NCI-H2107 (cell line): ENCODE measurements at regions not wholly inside any gene's neighbourhood (a gene's known extent, or its start where the extent isn't known, plus 50 kb on each side); places are given as distances from the start of the nearest gene placed in this dataset.

Source experiments
- DNase-seq: peaks from one replicate; lab custom pipeline; 2025; lab: John Stamatoyannopoulos, UW

DNA sequence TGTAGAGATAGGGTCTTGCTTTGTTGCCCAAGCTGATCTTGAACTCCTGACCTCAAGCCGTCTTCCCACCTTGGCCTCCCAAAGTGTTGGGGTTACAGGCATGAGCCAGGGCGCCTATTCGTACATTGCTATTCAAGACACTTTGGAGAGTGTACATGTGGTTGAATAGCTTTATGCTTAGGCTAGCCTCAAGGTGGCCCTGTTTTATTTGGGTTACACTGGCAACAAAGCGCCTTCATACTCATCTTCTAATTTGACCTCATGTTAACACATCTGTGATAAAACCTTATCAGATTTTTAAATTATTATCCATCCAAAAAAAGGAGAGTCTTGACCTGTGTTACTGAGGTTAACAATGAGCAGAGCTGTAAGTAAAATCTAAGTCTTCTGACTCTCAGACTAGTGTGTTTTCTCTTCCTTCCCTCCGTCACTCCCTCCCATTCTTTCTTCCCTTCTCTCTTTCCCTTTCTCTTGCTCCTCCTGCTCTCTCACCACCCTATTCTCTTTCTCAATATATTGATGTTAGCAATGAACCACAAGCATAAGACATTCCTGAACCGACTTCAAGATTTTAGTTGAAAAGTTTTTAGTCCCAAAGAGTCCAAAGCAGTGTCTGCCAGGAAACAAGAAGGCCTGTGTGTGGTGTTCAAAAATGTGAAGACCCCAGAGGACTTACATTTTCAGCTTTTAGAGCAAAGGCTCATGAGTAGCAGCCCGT lies 603.7 kb upstream of the CFAP20DC start:
- DNase-seq, result no peak

DNA sequence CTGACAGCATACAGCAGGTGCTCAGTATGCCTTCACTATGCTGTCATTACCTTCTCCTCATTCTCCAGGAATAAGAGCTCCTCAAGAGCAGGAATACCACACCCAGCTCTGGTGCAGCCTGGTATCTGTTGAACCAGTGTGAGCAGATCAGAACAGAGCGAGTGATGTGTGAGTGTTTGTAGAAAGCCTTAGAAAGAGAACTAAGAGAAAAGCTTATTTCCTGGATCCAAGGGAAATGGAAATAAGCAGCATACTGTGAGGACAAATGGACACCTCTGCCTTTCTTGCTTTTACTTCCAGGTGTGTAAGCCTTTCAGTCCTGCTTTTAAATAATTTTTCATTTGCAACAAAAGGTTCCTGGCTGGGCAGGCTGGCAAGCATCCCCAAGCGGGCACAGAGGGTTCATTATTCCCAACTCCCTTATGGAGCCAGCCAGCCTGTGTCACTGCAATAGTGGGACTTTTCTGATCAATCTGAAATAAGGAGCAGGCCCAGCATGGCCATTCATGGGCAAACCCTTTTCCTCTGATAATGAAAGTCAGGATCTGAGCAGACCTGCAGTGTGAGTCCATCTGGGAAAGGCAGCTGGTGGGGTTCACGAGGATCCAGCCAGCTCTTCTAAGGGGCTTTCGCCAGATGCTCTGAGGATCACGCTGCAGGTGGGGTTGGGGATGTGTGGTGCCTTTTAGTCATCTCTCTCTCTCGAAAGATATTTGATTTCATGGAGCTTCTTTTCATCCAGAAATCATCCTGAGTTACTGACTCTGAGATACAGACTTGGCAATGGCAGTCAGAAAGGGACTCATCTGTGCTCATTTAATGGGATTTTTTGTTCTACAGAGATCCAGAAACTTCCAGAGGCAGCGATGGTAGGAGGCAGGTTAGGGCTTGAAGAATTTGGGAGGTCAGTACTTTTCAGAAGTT lies 594.9 kb upstream of the CFAP20DC start:
- DNase-seq, result no peak

DNA sequence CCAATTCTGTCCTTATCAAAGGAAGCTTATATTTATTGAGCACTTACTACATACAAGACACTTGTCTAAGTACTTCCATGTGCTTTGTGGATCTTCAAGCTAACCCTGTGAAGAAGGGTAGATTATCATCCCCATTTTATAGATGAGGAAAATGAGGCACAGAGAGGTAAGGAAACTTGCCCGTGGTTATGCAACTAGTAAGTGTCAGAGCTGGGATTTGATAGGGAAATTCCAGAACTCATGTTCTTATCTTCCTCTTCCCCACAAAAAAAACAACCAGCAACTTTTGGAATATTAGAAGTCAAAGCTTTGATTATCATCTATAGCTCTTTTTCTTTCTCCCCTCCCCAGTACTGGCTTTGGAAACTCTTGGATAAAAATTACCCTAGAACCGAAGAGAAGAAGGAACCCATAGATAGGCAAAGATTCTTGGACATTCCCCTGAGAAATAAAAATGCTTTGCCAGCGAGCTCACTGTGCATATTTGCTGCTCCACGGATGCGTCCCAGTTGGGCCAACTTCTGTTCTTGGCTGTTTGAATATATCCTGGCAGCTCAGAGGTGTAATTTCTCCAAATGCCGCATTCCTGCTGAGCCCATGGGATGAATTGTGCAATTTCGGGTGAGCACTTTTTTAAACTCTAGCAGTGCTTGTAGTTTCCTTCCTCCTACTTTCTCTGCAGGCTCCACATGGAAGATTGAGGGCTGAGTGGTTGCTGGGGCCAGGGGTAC lies 591.5 kb upstream of the CFAP20DC start:
- DNase-seq, result no peak

DNA sequence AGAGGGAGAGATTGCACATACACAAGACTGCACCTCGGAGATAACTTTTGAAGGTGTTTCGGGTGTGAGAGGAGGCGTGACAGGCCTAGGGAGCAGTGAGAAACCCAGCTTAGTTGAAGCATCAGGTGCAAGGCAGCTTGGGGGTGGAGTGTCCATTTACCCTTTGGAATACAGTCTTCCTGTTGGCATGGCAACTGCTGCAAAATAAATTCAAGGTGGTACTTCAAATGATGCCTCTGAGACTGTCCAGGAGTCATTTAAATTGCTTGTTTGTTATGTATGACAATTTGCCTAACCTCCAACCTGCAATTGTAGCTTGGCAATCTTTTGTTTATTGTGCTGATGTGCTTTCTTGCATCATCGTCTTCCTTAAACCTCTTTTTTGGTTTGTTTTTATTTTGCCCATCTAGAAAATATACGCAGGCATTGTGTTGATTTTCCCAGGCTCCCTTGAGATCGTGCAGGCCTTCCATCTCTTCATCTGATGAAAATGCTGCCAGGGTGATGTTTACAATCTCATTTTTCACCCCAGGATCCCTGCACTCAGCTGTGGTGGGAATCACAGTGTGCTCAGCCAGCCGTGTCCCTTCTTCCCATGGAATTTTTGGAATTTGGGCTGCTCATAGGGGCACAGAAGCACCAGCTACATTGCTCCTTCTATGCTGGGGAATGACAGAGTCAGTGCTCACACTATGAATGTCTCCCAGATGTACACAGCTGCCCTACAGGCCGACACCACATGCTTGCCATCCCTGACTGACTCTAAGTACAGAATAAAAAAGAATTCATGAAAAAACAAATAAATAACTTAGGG lies 583.1 kb upstream of the CFAP20DC start:
- DNase-seq, result no peak

DNA sequence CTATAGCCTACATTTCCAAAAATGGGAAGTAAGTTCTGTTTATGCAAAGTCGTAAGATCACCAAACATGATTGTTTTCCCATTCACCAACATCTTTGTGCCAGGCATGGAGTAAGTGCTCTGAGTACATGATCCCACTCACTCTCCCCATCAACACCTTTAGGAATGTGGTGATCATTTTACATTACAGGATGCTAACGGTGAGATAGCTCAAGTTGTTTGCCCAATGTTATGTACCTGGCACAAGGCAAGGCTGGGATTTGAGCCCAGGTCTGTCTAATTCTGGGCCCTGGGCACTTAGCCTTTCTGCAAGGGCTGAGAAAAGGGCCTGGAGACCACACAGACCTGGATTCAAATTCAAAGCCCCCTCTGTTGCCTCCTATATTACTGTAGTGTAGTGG lies 581.7 kb upstream of the CFAP20DC start:
- no peak for DNase-seq

DNA sequence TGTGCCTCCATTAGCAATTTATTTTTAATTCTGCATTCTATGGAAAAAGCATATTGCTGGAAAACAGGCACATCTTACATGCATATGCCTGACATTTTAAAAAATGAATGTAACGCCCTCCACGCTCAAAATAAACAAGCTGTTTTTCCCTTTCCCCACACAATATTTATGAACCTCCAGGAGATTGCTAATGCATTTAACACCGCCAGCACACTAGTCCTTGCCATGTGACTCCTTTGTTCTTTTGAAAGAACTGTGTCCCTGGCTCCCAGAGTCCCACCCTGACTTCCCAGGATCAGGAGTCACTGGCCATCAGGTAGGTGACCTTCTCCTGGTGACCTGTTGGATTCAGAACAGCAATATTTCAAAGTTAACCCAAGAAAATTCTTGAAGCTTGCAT lies 571.2 kb upstream of the CFAP20DC start:
- DNase-seq, result no peak

DNA sequence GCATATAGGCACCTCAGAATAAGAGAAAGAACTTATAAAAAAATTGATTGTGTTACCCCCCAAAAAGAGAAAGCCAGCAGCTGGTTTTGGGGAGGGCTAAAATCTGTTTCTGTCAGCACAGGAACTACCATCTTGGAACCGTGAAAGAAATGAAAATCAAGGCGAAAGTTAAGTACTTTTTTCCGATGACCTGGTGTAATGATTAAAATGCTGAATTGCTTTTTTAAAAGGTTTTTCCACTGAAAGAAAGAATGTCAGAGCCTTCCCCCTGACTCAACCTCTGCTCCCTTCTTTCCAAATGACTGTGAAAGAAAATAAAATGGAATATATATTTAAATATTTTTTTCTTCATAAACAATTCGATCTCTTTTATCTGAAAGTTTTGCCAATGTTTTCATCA lies 570.5 kb upstream of the CFAP20DC start:
- DNase-seq, result no peak

DNA sequence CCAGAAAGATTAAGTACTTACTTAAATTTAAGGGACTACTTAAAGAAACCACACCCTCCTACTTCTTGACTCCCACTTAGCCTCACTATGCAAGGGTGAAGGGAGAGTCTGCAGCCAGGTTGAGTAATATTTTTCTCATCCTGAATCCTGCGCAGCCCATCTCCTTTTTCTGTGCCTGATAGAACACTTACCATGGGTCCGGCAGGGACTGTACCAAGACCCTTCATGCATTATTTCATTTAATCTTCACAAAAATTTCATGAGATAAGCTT lies 562.6 kb upstream of the CFAP20DC start:
- no peak for DNase-seq

DNA sequence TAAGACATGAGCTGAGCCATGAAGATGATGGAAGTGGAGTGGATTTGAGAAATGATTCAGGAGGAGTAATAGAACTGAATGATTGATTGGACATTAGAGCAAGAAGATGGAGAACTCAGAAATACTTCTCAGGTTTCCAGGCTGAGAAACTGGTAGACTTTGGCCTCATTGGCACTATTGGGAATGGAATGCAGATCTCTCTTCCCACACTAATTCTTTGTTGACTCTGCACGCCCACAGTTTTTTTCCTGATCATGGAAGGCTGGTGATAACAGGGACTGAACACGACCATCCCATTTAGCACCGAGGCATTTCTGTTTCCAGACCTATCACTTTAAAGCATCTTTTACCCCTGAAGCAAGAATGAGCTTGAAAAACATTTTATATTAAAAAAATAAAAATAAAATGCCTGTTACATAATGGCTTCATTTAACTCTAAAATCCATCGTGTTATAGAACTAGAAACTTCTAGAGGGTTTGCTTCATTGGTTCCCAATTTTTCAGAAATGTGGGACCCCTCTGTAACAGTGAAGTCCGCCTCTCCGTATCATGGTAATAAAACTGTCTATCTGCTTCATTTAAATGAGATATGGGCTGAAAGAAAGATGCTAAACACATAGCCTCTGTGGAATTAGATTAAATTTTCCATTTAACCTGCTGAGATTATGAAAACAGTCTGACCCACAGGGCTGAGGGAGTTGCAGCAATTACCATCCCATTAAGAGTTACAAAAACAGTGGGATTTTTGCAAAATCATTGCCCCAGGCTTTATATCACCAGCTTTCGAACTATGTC lies 562.0 kb upstream of the CFAP20DC start:
- DNase-seq, result no peak

DNA sequence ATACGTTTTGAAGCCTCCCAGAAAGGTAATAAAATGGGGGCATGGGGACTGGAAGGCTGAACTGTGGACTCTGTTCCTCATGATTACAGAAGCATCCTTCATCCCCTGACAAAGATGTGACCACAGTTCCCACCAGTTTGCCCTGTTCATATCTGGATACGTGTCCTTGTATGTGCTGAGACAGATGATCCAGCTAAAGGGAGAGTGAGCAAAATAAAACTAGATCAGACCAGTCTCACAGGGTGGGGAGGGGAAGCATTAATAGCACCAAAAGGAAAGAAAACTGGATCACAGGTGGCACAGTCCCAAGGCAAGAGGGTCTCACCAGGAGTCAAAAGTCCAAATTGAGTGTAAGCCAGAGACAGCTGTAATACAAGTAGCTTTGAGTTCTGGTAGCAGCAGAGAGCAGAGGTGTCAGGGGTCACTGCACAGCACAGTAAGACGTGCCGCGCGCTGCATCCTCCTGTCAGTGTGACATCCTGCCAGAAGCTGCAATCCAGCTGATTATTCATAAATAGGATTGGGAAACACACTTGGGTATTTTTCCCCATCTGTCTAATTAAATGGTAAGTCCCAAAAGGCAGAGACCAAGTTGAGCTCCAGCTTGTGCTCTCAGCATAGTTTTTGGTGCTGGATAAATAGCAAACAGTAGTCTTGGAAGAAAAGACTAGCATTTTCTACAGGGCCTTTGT lies 560.0 kb upstream of the CFAP20DC start:
- DNase-seq, result no peak

DNA sequence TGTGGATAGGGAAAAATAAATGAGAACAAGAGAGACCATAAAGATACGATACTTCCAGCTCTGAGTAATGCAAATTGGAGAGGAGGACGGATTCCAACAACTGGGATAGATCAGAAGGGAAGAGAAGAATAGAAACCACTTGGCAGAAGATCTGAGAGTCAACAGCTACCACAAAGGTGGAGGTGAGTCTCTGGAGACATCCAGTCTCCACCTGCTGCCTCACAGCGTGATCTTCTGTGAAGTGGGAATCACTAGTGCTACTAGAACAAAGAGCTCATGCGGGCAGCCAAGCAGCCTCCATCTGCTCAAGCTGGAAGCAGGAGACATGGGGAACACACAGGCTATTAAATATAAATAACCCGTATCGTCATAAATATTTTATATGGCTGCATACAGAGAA lies 558.5 kb upstream of the CFAP20DC start:
- DNase-seq, result peak; percentile 56

DNA sequence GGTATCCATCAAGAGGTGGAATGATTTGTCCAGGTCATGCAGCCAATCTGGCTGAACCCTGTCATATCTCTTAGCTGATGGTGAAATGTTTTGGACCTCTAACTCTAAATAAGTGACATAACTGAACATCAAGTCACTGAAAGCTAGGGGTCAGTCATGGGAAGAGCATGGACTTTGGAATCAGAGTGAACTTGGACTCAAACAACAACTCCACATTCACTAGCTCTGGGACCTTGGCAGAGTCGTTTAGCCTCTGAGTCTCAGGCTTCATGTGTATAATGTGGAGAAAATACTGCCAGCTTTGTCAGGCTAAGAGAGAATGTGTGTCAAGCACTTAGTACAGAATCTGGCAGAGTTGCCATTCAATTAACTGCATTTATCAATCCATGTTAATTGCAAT lies 557.8 kb upstream of the CFAP20DC start:
- DNase-seq, result no peak

DNA sequence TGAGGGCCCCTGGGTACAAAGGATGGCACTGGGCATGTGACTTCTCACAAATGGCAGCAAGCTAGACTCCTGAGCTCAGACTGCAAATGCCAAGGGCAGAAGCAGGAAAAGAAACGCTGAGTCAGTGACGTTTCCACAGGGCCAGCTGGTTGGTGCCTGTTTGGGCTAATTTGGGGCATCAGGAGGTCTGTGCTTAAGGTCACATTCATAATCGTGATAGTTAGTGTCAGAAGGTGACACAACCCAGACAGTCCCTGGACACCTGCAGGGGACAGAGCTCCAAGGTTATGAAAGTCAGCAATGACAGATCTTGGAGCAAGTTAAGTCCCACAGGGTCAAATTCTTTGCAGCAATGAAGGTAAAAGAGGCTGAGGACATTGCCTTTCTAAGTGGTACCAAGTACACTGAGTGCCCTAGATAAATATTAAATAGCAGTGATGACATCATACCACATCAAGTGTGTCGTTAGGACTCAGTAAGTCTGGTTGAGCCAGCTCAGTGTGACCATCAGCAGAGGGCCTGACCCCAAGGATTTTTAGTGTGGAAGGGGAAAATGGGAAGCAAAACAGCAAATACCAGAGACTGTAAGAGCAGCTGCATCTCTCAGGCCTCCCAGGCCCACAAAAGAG lies 556.9 kb upstream of the CFAP20DC start:
- DNase-seq, result no peak

DNA sequence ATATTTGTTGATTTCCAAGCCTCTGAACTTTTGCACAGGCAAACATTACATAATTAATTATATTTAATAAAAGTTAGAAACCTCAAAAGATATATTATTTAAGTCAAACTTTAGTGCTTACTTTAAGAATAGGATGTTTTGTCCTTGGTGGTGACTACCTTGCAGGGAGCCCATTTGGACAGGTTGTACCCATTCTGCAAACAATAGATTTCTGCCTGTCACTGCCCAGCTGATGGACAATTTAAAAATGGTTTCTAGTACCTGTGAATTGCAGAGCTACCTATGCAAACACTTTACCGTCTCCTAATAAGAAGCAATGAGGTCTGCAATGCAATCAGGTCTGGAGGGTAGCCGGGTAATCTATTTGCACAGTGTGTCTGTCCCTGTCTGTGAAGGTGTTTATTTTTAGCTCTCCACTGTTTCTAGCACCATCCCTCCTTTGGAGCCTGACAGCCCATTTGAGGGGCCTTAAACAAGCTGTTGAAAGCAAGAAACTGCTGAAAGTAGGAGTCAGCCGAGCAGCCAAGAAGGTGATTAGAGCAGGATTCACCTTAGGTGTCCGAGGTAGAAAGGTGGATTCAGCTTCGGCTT lies 556.2 kb upstream of the CFAP20DC start:
- no peak for DNase-seq

DNA sequence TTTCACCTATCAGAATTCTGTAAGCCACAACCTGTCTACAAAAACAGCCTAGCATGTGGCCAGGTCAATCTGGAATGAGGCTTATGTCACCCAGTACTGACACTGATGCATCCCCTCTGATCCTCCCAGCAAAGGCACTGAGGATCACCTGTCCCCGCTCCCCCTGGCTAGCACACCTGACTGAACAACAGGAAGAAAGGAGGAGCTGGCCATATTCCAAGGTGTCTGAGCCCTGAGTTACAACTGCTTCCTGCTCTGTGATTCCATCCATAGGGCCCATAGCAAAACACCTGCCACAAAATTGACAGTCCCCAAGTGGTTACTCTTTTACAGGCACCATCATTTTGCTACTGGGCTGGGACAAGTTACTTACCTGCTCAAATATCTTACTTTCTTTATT lies 555.5 kb upstream of the CFAP20DC start:
- DNase-seq, result peak; percentile 23

DNA sequence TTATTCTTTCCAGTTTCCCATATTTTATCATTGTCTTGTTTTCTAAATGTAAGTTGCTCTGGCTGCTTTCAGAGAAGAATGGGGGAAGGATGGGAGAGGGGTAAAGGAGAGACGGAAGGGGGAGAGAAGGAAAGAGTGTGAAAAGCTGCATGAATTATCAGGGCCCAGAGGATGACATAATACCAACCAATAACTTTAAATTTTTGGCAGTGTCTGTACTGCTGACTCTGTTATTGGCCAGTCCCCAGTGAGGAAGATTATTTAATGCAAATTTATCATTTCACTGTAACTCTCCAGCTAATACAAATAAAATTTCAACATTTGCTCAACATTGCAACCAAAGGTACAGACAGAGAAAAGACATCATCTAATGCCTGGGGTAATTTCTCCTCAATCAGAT lies 551.7 kb upstream of the CFAP20DC start:
- no peak for DNase-seq

DNA sequence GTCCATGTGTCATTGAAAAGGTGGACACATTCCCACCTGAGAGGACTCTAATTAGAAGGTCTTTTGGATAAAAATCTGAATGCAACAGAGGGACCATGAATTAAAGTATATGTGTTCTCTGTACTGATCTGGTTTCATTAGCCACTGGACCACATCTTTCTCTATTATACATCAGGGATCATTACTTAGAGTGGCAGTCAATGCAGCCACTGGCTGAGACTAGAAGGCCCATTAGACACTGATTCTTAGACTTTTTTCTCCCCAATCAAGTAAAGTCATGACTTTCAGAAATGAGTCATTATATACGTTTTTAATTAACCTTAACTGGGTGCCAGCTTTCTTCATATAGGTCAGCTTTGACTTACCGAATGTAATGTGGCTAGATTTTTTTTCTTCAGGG lies 550.8 kb upstream of the CFAP20DC start:
- no peak for DNase-seq

DNA sequence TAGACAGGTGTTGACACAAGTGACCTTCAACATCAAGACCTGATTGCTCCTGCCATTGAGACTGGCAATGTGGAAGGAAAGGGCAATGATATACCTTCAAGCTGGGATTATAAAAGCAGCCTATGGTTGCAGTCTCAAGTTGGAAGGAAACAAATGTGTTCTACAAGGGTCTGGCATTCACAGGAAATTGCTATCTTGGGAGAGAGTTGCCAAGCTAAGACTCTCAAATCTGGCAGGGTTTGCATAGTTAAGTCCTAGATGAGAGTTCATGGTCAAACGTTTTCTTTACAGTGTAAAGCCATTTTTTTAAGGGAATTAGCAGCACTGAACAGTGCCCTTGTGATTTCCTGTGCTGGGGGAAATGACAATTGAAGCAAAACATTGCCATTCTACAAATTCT lies 546.9 kb upstream of the CFAP20DC start:
- DNase-seq, result no peak

DNA sequence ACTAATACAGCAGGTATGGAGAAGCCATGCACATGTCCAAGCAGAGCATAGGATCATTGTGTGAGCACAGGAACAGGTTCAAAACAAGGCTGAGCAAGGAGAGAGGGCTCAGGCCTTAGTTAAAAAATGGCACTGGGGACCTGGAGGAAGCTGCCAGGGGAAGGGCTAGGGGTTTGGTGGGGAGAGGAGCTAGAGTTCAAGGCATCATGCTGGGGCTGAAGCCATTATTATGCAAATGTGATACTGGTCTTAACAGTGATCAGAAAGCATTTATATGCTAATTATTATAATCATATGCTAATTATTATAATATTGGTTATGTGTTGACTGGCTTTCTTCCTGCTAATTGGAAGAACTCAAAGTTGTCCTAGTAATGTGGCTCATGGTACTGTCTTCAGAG lies 546.0 kb upstream of the CFAP20DC start:
- DNase-seq, result no peak

DNA sequence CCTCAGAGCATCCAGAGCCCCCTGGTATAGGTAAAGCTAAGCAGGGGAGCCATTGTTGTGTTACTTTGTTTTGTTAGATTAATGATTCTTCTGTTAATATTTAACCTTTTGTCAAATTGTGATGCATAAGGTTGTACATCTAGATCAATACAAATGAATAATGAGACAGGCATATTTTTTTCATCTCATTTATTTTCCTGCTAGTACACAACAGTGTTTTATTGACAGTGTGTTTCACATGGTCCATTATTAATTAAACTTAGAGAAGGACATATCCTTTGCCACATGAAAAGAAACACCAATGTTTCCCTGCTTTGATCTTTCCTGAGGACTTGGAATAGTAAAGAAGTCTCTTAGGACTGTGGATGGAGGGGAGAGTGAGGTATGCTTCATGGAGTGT lies 543.6 kb upstream of the CFAP20DC start:
- DNase-seq, result no peak
